SK-N-DZ (cell line): ENCODE measurements at regions not wholly inside any gene's neighbourhood (a gene's known extent, or its start where the extent isn't known, plus 50 kb on each side); places are given as distances from the start of the nearest gene placed in this dataset.
"Not testable (repeated sequence)": the region's sequence is repeated elsewhere in the genome, so short reads cannot be mapped to it uniquely, and the experiment has no call there.

Source experiments
- DNase-seq: peaks from one replicate; pipeline ENCODE4 v3.0.0-alpha.2; 2015; ENCODE audit warnings: low spot score

DNA sequence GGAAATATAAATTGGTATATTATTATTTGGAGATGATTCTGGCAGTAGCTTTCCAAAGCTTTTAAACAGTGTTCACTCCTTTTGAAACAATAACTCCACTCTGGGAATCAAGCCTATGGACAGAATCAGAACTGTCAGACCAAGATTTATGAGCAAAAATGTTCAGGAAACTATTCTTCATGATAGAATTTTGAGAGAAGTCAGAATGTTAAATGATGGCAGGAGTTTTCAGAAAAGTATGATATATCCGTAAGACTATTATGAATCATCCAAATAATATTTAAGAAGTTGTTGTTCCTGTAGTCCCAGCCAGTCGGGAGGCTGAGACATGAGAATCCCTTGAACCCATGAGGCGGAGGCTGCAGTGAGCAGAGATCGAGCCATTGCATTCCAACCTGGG is 50.5 kb upstream of the ADGRG2 start:
- DNase-seq, result no peak

DNA sequence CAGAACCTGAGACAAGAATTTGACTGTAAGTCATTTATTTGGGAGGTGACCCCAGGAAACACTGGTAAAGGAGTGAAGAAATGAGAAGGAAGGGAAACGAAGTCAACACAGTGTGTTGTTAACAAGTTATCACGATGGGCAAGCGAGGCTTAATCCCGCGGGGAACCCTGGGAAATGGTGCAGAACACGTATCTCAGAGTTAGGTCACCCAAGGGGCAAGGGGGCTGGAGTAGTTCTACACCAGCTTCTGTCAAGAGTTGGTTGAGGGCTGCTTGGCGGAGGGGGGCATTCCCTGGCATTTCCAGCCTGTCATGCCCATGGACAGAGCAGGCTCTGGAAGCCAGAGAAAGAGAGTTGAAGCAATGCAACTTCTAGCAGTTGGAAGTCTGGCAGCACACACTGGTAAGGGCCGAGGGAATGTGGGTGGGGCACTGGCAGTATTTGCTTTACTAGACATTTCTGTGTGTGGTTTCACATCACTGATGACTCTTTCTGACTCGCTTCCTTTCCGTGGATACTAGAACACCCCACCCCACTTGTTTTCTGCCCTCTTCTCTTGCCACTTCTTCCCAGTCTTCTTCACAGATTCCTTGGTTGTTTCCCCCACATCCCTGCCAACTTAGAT is 52.2 kb upstream of the ADGRG2 start:
- DNase-seq, result no peak

DNA sequence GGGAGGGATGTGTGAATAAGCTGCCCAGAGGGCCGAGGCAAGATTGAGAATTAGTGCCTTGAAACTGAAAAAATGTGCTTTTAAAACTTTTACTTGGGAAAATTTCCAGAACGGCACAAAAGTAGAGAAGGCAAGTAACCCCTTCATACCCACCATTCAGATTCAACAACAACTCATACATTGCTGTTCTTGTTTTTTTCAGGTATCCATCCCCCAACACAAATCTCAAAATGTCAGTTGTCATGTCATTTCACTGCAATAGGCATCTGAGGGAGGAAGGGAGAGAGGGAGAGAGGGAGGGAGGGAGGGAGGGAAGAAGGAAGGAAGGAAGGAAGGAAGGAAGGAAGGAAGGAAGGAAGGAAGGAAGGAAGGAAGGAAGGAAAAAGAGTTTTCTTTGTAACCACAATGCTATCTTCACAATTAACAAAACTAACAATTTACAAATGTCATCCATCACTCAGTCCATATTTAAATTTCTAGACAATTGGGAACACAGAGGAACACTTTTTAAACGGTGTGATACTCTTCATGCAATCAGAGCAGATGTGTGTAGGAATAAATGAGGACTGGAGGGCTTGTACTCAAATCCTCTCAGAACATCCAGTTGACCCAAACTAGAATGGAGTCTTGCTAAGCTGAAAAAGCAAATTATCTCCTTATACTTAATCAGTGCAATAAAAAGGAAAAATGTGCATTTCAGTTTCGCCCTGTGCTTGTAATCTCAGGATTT is 54.8 kb upstream of the ADGRG2 start:
- no peak for DNase-seq

DNA sequence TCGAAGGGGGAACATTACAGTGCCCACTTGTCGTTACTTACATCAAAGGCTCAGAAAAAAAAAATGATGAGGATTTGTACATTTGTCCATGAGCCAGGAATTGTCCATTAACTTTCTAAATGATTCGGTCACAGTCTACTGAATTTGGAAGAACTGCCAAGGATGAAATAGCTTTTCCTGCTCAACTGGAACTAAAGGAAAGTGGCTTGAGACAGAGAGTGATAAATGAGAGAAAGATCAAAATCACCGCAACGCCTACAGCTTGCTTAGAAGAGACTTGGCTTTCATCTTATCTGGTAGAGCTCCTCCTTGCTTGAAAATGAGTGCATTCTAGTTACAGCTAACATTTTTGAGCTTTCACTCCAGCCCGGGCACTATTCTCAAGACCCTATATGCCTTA is 55.5 kb upstream of the ADGRG2 start:
- DNase-seq, result no peak

DNA sequence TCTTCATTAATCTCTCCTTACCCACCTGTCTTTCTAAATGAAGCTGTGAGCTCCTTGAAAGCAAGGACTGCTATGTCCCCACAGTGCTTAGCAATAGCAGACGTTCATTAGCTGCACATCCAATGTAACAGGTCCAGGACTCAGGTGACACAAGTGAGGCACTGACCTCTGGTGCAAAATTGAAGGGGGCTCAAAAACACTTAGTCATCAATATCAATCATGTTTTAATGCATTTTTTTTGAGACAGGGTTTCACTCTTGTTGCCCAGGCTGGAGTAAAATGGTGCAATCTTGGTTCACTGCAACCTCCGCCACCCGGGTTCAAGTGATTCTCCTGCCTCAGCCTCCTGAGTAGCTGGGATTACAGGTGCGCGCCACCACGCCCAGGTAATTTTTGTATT is 56.1 kb upstream of the ADGRG2 start:
- no peak for DNase-seq

DNA sequence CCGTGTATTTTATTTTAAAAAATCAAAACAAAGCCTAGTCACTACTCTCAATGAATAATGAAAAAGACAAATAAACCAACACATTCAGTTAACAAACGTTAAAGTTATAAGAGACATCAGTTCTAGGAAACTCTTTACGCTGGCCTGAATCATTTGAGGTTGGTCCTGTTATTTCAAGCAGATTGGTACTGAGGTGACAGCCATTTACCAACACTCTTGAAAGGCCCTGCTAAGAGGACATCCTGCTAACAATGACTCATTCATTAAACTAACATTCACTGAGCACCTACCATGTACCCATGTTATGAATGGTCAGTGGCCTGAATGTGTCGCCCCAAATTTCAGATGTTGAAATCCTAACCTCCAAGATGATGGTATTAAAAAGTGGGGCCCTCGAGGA is 57.1 kb upstream of the ADGRG2 start:
- DNase-seq, result no peak

DNA sequence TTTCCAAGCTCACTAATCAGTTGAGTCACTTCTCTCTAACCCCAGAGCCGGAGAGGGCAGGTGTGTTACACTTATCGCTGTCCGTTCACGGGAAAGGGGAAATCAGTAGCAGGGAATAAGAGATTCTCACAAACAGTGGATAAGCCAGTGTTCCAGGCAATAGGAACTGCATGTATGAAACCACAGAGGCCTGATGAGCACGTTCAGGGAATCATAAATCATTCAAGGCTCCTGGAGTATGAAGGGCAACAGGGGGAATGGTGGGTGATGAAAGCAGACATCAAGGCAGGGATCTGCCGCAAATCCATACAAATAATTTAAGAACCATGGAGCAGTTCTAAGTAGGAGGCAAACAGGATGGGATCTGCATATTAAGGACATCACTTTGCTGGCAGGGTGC is 59.1 kb upstream of the ADGRG2 start:
- no peak for DNase-seq

DNA sequence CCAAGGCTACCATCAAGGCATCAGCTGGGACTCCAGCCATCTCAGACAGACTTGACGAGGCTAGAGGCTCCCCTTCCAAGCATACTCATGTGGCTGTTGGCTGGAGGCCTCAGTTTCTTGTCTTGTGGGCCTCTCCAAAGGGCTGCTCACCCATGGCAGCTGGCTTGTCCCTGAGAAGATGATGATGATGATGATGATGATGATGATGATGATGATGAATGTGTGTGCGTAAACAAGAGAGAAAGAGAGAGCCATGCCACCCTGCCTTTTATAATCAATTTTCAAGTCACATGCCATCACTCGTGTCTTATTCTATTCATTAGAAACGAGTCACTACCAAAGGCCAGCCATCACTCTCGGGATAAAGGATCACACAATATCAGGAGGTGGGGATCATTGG is 60.5 kb upstream of the ADGRG2 start:
- DNase-seq, result no peak

DNA sequence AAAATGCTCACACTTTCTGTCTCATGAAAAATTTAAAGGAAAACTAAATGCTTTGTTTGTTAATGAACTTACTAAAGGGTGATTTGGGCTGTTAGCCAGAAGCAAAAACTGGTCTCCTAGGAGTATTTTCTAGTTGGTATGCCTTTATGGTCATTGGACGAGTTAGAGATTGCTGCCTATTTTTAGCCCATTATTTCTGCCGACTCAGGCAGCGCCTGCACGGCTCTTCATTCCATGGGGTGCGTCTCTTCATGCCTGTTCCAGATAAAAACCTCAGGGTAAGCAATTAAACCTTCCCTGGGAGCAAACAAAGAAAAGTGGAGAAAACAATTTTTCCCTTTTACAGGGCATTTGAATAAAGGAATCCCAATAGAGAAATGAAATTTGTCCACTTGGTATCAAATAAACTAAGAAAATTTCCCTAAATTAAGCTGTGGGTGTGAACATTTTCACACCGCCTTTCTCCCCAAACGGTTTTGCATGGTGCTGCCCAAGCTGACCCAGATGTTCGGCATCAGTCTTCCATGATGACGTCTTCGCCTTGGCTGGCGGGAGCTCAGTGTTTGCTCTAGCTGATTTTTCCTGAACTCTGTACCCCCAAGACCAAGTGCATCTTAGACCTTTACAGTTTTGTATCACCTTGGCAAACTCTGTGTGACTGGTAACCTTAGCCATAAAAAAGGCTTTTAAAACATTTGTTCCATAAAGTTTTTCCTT is 61.7 kb upstream of the ADGRG2 start:
- no peak for DNase-seq

DNA sequence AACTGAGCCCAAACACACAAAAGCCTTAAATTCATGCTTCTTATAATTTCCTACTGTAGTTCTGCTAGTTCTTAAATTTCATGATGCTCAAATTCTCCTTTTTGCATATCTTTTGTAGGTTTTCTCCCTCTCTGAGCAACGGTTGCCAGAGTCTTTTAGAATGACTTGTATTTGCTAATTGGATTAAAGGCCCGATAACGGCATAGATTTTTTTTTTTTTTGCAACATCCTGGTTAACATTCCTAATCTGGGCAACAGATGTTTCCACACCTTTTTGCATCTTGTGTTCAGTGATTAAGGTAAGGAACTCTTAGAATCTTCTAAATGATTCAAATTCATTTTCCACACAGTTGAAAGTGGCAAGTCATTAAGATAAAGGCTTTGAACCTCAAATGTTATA is 66.3 kb upstream of the ADGRG2 start:
- no peak for DNase-seq

DNA sequence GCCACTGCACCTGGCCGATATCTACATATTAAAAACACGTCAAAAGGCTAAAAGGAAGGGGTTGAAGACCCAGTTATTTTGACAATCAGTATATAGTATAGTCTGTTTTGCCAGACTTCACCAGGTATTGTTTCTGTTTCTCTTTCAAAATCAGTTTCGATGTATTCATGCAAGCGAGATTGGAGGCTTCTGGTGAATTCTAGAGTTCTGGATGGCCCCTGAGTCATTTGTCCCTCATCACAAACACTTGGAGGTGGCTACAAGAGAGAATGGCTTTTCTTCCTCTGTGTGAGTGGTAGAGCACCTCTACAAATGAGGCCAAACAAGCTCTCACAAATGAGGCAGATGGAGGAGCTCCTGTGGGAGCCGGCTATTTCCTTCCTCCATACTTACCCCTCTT is 68.6 kb upstream of the ADGRG2 start:
- DNase-seq, result no peak

DNA sequence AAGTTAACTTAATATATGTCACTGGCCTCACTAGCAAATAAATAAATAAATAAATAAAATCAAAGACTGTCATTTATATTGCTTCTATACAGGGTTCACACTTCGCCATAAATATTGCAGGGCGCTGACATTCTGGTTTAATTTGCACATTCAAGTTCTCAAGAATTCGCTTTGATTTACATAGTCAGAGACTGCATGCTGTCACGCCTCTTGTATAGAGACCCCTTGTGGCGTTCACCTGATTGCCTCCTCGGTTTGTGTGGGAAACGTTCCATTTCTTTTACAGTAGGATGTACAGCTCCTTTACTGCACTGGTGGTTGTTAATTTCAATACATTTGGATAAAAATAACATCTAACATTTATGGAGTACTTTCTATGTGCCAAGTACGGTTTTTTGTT is 71.3 kb upstream of the ADGRG2 start:
- no peak for DNase-seq

DNA sequence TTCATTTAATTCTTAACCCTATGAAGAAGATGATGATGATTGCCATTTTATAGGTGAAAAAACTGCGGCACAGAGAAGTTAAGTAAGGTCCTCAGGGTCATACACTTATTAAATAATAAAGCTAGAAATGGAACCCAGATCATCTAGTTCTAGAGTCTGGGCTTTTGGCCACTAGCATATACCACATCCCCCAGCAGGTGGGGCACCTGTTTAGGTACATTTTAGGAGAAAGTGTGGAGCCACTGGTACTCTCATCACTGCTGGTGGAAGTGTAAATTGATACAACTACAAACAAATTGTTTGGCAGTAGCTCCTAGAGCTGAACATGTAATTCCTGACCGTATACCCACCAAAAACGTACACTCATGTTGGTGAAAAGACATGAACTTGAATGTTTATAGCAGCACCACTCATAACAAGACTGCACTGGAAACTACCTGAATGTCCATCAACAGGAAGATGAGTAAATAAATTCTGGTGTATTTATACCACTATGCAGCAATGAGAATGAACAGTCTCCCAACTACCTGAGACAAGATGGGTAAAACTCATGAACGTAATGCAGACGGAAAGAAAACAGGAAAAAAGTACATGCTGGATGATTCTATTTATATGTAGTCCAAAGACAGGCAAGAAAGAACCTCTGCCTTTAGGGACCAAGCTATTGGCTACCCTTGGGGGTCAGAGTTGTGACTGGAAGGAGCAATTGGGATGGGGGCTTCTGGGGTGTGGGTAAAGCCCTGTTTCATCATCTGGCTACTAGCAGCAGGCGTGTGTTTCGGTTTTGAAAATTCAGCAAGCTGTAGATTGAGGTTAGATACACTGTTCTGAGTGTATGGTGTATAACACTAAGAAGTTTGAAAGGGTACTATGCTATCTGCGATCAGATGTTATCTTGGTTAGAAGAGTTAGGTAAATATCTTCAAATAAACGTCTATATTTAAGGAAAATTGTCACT is 72.3 kb upstream of the ADGRG2 start:
- DNase-seq, result no peak

DNA sequence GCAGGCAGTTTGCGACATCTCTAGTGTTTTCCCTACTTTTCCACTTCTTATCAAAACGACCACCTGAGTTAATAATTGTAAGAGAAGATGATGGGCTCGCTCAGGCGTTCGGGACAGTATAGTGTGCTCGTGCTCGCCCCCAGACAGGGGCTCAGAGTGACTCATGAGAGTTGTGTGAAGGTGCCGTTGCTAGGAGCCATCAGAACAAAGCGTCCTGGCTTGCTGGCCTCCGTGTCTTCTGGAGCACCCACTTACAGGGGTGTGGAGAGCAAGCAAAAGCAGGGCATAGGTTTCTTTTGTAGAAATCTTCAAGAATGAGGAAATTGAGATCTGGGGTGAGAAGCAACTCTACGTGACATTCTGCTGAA is 73.0 kb upstream of the ADGRG2 start:
- no peak for DNase-seq

DNA sequence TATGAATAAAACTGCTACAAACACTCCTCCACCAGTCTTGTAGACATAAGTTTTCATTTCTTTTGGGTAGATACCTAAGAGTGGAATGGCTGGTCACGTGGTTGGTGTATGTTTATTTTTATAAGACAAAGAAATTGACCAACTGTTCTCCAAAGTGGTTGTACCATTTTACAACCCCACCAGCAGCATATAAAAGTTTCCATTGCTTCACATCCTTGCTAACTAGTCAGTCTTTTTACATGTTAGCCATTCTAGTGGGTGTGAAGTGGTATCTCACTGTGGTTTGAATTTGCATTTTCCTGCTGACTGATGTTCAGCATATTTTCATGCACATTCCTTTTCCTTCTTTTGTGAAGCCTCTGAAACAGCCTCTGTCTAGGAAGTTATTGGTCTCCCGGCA is 76.2 kb upstream of the ADGRG2 start:
- no peak for DNase-seq

DNA sequence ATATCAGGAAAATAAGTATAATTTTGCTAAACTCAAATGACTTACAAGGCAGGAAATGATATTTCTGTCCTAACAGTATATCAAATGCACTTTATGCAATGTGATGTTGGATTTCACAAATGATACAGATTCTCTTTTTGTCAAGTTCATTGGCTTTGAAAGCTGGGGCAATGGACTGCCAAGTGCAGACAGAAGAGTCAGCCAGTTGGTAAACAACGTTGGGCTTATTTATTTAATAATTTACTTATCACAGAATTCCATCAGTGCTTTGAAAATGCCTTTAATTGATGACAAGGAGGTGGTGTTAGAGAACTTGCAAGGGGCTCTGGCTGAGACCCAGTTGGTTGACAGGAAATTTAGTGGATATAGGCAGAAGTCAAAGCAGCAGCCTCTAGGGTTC is 79.9 kb upstream of the ADGRG2 start:
- no peak for DNase-seq

DNA sequence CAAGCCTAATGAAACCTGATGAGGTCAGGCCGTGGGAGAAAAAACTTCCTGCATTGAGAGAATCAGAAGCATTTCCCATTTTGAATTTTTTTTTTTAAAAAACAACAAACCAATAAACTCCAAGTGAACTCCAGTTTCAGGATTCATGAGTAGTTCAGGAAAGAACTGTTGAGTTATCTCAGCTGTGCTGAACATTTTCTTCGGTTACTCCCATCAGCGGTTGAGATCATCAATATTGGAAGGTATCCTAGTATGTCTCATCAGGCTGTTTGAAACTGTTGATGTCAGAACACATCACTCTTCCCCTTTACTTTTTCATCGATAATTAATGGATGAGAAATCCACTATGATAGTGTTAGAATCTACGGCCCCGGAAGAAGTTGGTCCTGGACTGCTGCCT is 82.4 kb upstream of the ADGRG2 start:
- no peak for DNase-seq

DNA sequence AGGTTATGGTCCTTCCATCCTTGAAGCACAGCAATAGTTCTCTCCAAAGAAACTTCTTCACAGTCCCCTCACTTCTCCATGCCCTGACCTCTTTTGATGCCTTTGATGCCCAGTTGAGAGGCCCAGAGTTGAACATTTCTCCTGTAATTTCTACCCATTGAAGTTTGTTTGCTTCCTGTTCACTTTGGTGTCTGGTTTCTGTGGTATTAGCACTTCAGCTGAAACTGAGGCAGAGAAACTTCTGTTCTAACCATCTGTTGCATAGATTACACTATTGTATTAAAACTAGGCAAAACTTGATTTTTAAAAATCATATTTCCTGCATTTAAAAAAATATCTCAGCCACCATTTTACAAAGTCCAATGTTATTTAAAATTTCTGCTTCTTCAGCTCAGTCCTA is 89.8 kb upstream of the ADGRG2 start:
- no peak for DNase-seq

DNA sequence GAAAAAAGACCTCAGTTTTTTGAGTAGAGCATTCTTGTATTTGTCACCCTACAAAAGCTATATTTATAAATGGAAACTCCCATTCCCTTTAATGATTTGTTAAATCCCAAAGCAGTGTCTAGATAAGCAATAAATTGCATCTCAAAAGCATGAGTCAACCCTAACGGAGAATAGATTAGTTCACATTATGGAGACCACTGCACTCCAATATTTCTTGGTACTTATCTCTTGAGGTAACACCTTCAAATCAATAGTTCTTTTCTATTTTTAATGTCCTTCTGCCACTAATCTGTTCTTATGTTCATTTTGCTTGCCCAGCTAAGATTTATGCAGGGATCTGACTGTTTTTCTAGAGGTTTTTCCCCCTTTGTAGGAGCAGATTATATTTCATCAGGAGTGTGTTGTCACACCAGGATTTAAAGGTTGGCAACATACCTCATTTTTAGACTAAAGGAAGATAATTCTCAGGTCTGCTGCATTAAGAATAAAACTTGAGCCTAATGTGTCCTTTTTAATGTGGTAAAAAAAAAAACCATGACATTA is 91.4 kb upstream of the ADGRG2 start:
- no peak for DNase-seq

DNA sequence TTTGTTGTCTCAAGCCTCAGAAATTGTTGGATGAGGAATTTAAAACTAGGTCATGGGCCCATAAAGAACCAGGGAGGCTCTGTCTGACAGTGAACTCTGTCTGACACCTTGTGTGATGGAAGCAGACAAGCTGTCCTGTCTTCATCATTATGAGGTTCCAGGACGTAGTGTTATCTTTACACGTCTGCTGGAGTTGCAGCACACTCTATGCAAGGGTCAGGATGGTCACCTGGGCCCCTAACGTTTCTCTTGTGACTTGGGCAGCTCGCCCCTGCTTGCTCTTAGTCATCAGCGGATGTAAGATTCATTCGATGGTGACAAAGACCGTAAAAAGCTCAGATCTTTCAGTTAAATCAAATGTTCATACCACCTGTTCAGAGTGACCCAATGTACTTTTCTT is 92.0 kb upstream of the ADGRG2 start:
- no peak for DNase-seq

DNA sequence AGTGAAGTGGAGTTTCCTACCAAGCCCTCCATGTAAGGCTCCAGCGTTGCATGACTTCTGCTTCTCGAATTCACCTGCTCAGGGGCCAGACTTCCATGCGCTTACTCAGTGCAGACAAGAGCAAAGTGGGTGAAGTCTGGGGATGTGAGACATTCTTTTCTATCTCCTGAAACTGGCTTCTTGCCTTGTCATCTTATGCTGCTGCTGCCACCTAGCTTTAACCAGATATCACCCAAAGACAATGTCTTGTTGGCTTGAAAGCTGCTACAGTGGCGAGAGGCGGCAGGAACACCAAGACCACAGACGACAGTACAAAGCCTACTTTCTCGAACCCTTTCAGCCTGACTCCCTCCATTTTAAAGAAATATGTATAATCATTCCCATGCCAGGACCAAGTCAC is 103.6 kb upstream of the ADGRG2 start:
- DNase-seq, result peak; percentile 0

DNA sequence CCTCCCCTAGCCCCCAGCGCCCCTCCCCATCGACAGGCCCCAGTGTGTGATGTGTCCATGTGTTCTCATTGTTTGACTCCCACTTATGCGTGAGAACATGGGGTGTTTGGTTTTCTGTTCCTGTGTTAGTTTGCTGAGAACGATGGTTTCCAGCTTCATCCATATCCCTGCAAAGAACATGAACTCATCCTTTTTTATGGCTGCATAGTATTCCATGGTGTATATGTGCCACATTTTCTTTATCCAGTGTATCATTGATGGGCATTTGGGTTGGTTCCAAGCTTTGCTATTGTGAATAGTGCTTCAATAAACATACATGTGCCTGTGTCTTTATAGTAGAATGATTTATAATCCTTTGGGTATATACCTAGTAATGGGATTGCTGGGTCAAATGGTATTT is 107.6 kb upstream of the ADGRG2 start:
- not testable (repeated sequence) for DNase-seq
